CD4-positive, alpha-beta T cell treated with Interleukin-17A for 1 hour (primary cell): ENCODE measurements at regions not wholly inside any gene's neighbourhood (a gene's known extent, or its start where the extent isn't known, plus 50 kb on each side); places are given as distances from the start of the nearest gene placed in this dataset.

Experiments used
- DNase-seq: peaks from one replicate; pipeline ENCODE4 v3.0.0-alpha.2; 2020

DNA sequence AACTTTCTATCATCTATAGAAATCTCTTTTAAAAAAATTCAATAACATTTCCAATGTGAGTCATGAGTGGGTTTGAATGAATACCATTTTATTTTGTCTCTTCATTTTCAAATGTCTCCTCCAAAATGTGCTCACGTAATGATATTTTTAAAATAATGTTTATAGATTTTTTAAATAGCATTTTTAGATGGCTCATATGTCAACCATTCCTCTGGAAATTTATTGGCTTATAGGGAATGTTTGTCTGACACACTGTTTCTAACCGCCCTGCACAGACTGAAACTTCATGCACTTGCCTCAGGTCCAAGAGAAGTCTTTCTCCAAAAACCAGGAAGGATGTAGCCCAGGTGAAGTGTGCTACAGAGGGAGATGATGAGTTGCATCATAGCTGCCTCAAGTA is 88.8 kb upstream of the PLEKHG7 start:
- DNase-seq = no peak

DNA sequence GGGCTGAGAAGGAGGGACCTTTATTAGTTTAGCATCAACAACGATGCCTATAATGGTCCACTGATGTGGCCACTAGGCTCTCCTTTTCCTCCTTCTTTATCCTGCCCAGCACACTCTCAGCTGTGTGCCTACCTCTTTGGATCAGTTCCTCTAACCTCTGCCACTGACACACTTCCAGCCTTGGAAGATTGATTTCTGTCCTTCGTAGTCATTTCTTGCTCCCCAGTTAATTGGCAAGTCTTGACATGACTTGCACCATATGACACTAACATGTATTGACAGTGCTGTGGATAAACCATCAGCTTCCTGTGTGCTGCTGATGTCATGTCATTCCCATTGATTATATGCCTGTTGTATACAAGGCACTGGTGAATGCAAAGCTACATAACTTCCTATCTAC is 90.2 kb upstream of the PLEKHG7 start:
- no peak for DNase-seq

DNA sequence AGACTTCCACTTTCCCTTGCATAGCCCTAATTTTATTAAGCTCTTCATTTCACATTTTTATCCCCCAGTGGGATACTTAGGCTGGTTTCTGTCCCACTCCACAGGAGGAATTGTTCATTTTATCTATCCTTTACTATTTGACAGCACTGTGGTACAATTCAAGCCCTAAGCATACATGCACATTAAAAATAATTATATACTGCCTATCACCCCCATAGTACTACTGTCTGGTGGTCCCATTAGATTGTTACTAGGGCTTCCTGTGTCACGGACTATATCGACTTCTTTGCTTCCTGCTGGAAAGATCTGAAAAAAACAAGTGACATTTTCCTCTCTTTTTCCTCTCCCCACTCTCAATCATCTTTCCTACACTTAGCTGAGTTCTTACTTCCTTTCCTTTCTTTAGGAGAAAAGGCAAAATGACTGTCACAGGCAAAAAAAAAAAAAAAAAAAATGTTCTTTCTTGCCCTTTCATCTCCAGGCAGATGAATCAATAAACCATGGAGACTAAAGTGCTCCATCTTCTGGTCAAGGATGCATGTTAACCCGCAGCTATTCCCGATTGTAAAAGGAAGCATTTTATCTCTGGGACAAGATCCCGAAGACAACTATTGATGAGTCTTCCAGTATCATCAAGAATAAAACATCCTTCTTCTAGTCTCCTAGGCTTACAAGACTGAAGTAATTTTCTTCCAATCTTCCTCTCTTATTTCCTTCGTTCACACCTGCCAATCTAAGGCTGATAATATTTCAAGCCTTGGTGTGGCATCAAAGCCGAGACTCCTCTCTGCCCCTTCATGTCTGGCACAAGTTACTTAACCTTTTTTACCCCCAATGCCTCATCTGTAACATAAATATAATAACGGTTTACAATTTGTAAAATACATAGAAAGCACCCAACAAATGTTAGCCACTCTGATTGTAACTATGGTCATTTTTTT is 94.4 kb upstream of the PLEKHG7 start:
- peak; percentile 47 for DNase-seq

GRCh38 chr12:92606956-92607355 is 95.8 kb upstream of the PLEKHG7 start:
- no peak for DNase-seq

GRCh38 chr12:92605621-92606170 is 97.1 kb upstream of the PLEKHG7 start:
- DNase-seq = no peak

- DNase-seq = no peak
These were observed 98.0 kb upstream of the PLEKHG7 start for GRCh38 chr12:92604786-92605185.

DNA sequence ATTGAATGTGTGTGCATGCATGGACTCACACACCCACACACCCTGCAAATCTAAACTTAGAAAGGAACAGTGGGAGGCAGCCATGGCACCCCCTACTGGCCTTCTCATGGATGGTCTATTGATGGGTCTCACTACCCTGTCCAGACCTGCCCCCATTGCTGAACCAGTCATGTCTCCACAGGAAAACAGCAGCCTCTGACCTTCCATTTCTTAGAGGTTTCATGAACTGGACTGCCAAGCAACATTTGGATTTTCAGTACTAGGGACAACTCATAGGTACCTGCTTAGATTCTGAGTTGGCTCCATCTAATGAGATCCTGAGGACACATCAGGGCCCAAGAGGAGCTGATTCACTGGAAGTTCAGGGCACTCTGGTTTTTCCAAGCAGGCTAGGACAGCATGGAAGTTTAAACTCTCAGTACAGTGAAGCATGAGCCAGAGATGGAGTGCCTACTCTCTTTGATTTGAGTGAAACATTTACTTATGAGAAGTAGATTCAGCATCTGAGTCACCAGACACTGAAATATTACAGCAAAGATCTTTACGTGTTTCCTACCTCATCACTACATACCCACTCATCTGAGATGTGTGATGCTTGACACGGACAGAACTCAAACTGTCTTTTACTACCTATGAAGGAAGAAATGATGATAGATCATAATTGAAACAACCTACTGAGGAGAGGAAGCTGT is 98.9 kb upstream of the PLEKHG7 start:
- no peak for DNase-seq

GRCh38 chr12:92602930-92603623 is 99.7 kb upstream of the PLEKHG7 start:
- DNase-seq = no peak

GRCh38 chr12:92602476-92602875 is 100.3 kb upstream of the PLEKHG7 start:
- DNase-seq = no peak

- DNase-seq = no peak
These were observed 101.1 kb upstream of the PLEKHG7 start for GRCh38 chr12:92601680-92602079.

GRCh38 chr12:92601176-92601575 is 101.6 kb upstream of the PLEKHG7 start:
- no peak for DNase-seq

GRCh38 chr12:92600052-92600451 is 102.7 kb upstream of the PLEKHG7 start:
- no peak for DNase-seq

GRCh38 chr12:92597997-92598396 is 104.8 kb upstream of the PLEKHG7 start:
- DNase-seq = no peak

DNA sequence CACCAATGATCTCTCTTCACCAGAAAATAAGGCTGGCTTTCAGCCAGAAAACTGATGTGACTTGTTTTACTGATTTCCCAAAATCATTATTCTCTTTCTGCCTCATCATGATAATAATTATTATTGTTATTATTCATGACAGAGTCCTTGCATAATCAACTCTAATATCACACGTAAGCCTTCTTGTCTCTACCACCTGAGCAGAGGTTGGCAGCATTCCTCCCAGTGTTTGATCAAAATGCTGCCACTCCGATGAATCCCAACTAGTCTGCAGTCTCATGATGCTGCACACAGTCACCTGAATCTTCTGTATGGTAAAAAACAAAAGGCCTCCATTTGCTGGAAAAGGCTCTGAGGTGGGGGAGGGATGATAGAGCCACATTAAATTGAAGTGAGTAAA is 105.7 kb upstream of the PLEKHG7 start:
- no peak for DNase-seq

DNA sequence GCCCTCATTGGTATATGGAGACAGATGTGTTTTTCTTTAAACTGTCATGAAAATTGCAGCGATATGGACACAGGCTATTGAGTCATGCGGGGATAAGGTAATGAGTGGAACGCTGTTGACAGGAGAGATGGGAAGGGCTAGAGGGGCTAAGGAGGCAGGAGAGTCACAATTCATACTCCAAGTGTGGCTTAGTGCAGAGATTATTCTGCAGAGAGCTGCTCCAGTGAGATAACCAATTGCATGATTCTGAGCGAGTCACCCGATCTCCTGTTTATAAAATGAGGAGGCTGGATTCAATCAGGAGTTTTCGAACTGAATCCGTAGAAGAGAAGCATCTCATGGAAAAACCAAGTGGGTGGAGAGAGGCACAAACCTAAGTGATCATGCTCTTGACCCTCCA is 106.4 kb upstream of the PLEKHG7 start:
- no peak for DNase-seq

DNA sequence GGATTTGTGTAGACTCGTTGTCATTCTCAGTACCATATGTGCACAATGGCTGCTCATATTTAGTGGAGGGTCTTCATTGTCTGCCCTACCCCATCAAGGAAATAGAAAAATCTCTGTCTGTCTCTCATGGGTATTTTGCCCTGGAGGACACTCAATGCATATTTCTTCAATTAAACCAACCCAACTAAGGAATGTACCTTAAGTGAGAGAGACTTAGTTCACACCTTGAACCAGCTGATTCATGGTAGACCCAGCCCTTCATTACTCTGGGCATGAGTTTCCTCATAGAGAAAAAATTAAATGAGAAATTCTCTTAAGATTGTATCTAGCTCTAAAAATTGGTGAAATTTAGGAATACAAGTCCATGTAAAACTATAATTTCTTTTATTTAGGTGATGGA is 107.1 kb upstream of the PLEKHG7 start:
- DNase-seq = peak; percentile 7

DNA sequence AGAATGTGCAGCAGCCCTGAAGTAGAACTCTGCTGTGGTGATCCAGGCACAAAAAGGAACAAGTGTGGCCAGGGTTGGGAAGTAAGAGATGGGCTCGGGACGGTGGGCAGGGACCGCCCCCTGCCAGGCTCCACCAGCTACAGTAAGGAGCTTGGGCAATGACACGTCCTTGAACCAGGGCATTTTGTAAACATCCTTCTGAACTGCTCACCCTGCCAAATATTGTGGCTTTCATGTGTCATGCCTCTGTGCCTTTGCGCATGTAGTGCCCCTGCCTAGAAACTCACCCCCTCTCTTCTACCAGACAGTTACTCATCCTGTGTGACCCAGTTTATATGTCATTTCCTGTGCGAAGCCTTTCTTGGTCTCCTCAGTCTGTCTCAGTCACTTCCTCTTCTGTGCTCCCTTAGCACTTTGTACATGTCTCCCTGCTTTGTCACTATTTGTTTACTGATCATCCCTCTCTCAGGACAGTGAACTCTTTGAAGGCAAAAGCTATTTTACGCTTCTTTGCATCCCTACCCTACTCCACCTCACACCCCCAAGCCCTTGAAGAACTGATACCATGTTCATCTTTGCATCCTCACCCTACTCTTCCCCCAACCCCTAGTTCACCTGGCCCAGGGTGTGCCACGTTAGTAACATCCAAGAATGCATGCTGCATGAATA is 108.9 kb upstream of the PLEKHG7 start:
- peak; percentile 97 for DNase-seq

- DNase-seq = no peak
These were observed 117.6 kb upstream of the PLEKHG7 start for GRCh38 chr12:92585115-92585727.

DNA sequence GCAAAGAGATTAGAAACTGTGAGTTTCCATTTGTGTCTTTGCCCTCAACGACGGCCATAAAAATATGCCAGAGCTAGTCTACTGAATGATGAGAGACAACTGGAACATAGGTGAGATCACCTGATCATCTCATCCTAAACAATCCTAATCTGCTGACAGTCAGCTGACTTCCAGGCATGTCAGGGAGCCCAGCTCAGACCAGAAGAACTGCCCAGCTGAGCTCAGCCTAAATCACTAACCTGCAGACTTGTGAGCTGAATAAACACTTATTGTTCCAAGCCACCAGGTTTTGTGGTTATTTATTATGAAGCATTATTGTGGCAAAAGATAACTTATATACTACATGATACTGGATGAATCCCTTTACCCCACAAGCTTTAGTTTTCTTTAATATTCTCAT is 118.9 kb upstream of the PLEKHG7 start:
- no peak for DNase-seq

GRCh38 chr12:92582893-92583292 is 119.9 kb upstream of the PLEKHG7 start:
- DNase-seq = no peak

DNA sequence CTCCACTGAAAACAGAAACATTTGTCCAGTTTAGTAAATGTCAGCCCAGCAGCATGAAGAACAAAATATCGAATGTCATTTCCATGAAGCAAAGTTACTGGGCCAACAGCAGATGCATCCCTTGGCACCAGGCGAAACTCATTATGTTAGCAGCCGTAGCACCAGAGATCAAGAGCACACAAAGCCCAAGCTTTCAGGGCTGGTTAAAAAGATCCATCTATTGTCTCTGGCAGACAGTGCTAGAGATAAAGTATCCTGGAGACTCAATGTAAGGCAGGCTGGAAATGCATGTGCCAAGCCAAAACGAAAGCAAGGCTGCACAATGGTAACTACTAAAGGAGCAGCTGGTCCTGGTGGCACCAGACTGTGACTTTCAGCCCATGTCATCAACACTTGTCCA is 120.3 kb upstream of the PLEKHG7 start:
- DNase-seq = no peak

- no peak for DNase-seq
These were observed 121.2 kb upstream of the PLEKHG7 start for GRCh38 chr12:92581604-92582003.
